DOHH2 (cell line): ENCODE measurements at regions not wholly inside any gene's neighbourhood (a gene's known extent, or its start where the extent isn't known, plus 50 kb on each side); places are given as distances from the start of the nearest gene placed in this dataset.

ENCODE experiments used
- H3F3A ChIP-seq: fragments of 200-600 bp; sonication (generic), shearing (Covaris generic); 2 replicates; pipeline ENCODE4 v1.6.0; 2016; ENCODE audit warnings: antibody characterized with exemption, mild to moderate bottlenecking; ENCODE audit not compliant: control insufficient read depth, insufficient read depth
- H3K27ac ChIP-seq: fragments of 200-600 bp; sonication (generic); 2 replicates; pipeline ENCODE4 v1.5.1; 2014; ENCODE audit warnings: low read depth, mild to moderate bottlenecking, low read length, moderate library complexity
- H3K27me3 ChIP-seq: fragments of 200-600 bp; sonication (generic); 2 replicates; pipeline ENCODE4 v1.6.1; 2014; ENCODE audit warnings: mild to moderate bottlenecking, low read length, mixed read lengths; ENCODE audit not compliant: control insufficient read depth
- H3K36me3 ChIP-seq: fragments of 200-600 bp; sonication (generic); 2 replicates; pipeline ENCODE4 v1.6.1; 2014; ENCODE audit warnings: mild to moderate bottlenecking, low read length, moderate library complexity, mixed read lengths; ENCODE audit not compliant: control insufficient read depth
- H3K4me1 ChIP-seq: fragments of 200-600 bp; sonication (generic); 2 replicates; pipeline ENCODE4 v1.6.1; 2014; ENCODE audit warnings: mild to moderate bottlenecking, low read length, mixed read lengths; ENCODE audit not compliant: control insufficient read depth
- H3K4me2 ChIP-seq: fragments of 200-600 bp; sonication (generic); 2 replicates; pipeline ENCODE4 v1.6.0; 2014; ENCODE audit warnings: mild to moderate bottlenecking, low read length, moderate library complexity
- H3K4me3 ChIP-seq: fragments of 200-600 bp; sonication (generic); 2 replicates; pipeline ENCODE4 v1.5.1; 2014; ENCODE audit warnings: mild to moderate bottlenecking, low read length, mixed read lengths
- H3K79me2 ChIP-seq: fragments of 200-600 bp; sonication (generic); 2 replicates; pipeline ENCODE4 v1.6.1; 2014; ENCODE audit warnings: mild to moderate bottlenecking, low read length, mixed read lengths; ENCODE audit not compliant: control insufficient read depth
- H3K9me2 ChIP-seq: fragments of 200-600 bp; sonication (generic); replicated peaks from 2 replicates; pipeline ENCODE4 v1.6.1; 2014; ENCODE audit warnings: mild to moderate bottlenecking, low read length, mixed read lengths; ENCODE audit not compliant: control insufficient read depth
- H3K9me3 ChIP-seq: fragments of 200-600 bp; sonication (generic); 2 replicates; pipeline ENCODE4 v1.6.1; 2014; ENCODE audit warnings: antibody characterized with exemption, low read length, mixed read lengths; ENCODE audit not compliant: control insufficient read depth, insufficient read depth
- H4K20me1 ChIP-seq: fragments of 200-600 bp; sonication (generic); 2 replicates; pipeline ENCODE4 v1.6.0; 2014; ENCODE audit warnings: low read depth, mild to moderate bottlenecking, antibody characterized with exemption, low read length, moderate library complexity; ENCODE audit not compliant: control insufficient read depth, insufficient read depth
- CTCF ChIP-seq: fragments of 200-600 bp; sonication (generic); IDR thresholded peaks from one replicate; pipeline ENCODE4 v1.5.1; 2014; ENCODE audit warnings: antibody characterized with exemption, mild to moderate bottlenecking, low read depth, low read length; ENCODE audit not compliant: poor library complexity, severe bottlenecking
- EZH2phosphoT487 ChIP-seq: fragments of 200-600 bp; sonication (generic); IDR thresholded peaks from 2 replicates; pipeline ENCODE4 v1.6.1; 2017; ENCODE audit warnings: borderline replicate concordance, mild to moderate bottlenecking, antibody characterized with exemption, low read length, moderate library complexity, mixed read lengths

GRCh38 chr5:56455417-56455816 is 222.3 kb upstream of the ANKRD55 start:
- H3K27ac ChIP-seq: no peak overlapping the region
- H3F3A ChIP-seq: no peaks in the 10 kb centered on the region
- H3K4me3 ChIP-seq: no peak overlapping the region
- no peaks in the 10 kb centered on the region for H3K36me3 ChIP-seq
- H3K4me1 ChIP-seq: no peaks in the 10 kb centered on the region
- H3K79me2 ChIP-seq: no peaks in the 10 kb centered on the region
- H3K4me2 ChIP-seq: no peak overlapping the region
- no peaks in the 10 kb centered on the region for H3K9me3 ChIP-seq
- H4K20me1 ChIP-seq: no peaks in the 10 kb centered on the region
- TF ChIP-seq CTCF: no peak
- no peak for TF ChIP-seq EZH2phosphoT487
- H3K27me3 ChIP-seq: no peaks in the 10 kb centered on the region
- no peaks in the 10 kb centered on the region for H3K9me2 ChIP-seq

- Histone ChIP-seq H4K20me1 (no peaks in the 10 kb centered on the region), H3K27me3 (no peaks in the 10 kb centered on the region), H3F3A (no peaks in the 10 kb centered on the region), H3K9me2 (no peaks in the 10 kb centered on the region), H3K36me3 (no peaks in the 10 kb centered on the region), H3K9me3 (no peaks in the 10 kb centered on the region), H3K4me2 (no peak overlapping the region), H3K27ac (no peak overlapping the region), H3K79me2 (no peaks in the 10 kb centered on the region), H3K4me3 (no peak overlapping the region), H3K4me1 (no peaks in the 10 kb centered on the region)
- TF ChIP-seq CTCF (no peak), EZH2phosphoT487 (no peak)
Observed at GRCh38 chr5:56454219-56454862, 221.2 kb upstream of the ANKRD55 start.

- H3K4me3 ChIP-seq: no peak overlapping the region
- no peaks in the 10 kb centered on the region for H3K9me2 ChIP-seq
- H3K9me3 ChIP-seq: no peaks in the 10 kb centered on the region
- H3K27me3 ChIP-seq: no peaks in the 10 kb centered on the region
- H3K36me3 ChIP-seq: no peaks in the 10 kb centered on the region
- H3K27ac ChIP-seq: no peak overlapping the region
- H3K4me2 ChIP-seq: no peak overlapping the region
- H3K4me1 ChIP-seq: no peaks in the 10 kb centered on the region
- no peaks in the 10 kb centered on the region for H3F3A ChIP-seq
- no peaks in the 10 kb centered on the region for H3K79me2 ChIP-seq
- no peaks in the 10 kb centered on the region for H4K20me1 ChIP-seq
- TF ChIP-seq EZH2phosphoT487 (no peak), CTCF (no peak)
Observed at GRCh38 chr5:56451742-56452141, 218.6 kb upstream of the ANKRD55 start.
